Endothelial cell (in vitro differentiated cells): ENCODE measurements at regions not wholly inside any gene's neighbourhood (a gene's known extent, or its start where the extent isn't known, plus 50 kb on each side); places are given as distances from the start of the nearest gene placed in this dataset.

Source experiments
- DNase-seq: peaks from one replicate; pipeline ENCODE4 v3.0.0; 2021; ENCODE audit warnings: low spot score
- H3K27ac Mint-ChIP-seq: one replicate; pipeline ENCODE4 v1.8.0; 2021; ENCODE audit warnings: mixed read lengths, inconsistent platforms; ENCODE audit not compliant: unreplicated experiment
- H3K27me3 Mint-ChIP-seq: one replicate; pipeline ENCODE4 v1.8.0; 2021; ENCODE audit warnings: mild to moderate bottlenecking, moderate library complexity, mixed read lengths, inconsistent platforms; ENCODE audit not compliant: unreplicated experiment
- H3K36me3 Mint-ChIP-seq: one replicate; pipeline ENCODE4 v1.8.0; 2021; ENCODE audit warnings: mild to moderate bottlenecking, low read depth, mixed read lengths, inconsistent platforms; ENCODE audit not compliant: unreplicated experiment
- H3K4me1 Mint-ChIP-seq: one replicate; pipeline ENCODE4 v1.8.0; 2021; ENCODE audit warnings: mild to moderate bottlenecking, mixed read lengths, inconsistent platforms; ENCODE audit not compliant: unreplicated experiment
- H3K4me3 Mint-ChIP-seq: one replicate; pipeline ENCODE4 v1.8.0; 2021; ENCODE audit warnings: mild to moderate bottlenecking, mixed read lengths, inconsistent platforms; ENCODE audit not compliant: unreplicated experiment
- H3K9me3 Mint-ChIP-seq: one replicate; pipeline ENCODE4 v1.8.0; 2021; ENCODE audit warnings: mixed read lengths, inconsistent platforms; ENCODE audit not compliant: unreplicated experiment
- TF ChIP-seq, protein P1 (sequence below): fragments of 200-600 bp; sonication (generic); IDR thresholded peaks from one replicate; pipeline ENCODE4 v1.5.0; 2021; ENCODE audit warnings: antibody characterized with exemption; ENCODE audit not compliant: unreplicated experiment

DNA sequence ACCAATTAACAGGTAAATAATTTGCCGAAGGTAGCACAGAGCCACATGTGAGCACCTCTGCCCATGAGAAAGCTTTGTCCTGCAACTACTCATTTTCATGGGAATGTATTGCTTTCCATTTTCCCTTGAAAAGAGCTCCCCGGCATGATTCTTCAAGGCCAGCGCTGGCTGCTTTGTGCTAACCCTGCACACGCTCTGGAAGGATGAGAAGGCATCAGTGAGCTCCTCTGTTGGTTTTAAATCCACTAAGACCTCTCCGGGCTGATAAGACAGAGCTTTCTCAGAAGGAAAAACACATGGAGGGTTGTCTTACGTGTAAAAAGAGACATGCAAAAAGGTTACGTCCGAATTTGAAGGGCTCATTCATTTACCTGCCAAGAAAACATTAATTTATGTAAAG lies 553.9 kb upstream of the MKI67 start:
- no peaks in the 10 kb centered on the region for H3K36me3 Mint-ChIP-seq
- H3K4me1 Mint-ChIP-seq, result no peaks in the 10 kb centered on the region
- peaks cover 2% of the 10 kb centered on the region for H3K27me3 Mint-ChIP-seq
- DNase-seq, result no peak
- H3K9me3 Mint-ChIP-seq, result no peaks in the 10 kb centered on the region
- H3K4me3 Mint-ChIP-seq, result no peak overlapping the region
- TF ChIP-seq, protein P1, sequence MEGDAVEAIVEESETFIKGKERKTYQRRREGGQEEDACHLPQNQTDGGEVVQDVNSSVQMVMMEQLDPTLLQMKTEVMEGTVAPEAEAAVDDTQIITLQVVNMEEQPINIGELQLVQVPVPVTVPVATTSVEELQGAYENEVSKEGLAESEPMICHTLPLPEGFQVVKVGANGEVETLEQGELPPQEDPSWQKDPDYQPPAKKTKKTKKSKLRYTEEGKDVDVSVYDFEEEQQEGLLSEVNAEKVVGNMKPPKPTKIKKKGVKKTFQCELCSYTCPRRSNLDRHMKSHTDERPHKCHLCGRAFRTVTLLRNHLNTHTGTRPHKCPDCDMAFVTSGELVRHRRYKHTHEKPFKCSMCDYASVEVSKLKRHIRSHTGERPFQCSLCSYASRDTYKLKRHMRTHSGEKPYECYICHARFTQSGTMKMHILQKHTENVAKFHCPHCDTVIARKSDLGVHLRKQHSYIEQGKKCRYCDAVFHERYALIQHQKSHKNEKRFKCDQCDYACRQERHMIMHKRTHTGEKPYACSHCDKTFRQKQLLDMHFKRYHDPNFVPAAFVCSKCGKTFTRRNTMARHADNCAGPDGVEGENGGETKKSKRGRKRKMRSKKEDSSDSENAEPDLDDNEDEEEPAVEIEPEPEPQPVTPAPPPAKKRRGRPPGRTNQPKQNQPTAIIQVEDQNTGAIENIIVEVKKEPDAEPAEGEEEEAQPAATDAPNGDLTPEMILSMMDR, result no peak
- no peak overlapping the region for H3K27ac Mint-ChIP-seq

DNA sequence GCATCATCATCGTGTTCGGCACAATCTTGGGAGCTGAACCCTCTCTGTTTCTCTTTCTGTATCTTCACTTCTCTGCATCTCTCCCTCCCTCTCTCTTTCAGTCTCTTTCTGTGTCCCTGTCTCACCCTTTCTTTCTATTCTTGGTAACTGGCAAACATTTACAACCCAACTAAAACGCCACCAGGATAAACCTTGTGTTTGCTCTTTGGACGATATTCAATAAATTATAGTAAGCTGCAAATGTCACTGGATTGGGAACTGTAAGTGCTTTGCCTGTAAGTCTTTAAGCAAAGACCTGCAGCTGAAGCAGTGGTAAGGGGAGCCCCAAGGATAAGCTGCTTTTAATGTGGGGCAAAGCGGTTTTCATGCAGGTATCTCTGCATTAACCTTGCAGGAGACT lies 558.0 kb upstream of the MKI67 start:
- Mint-ChIP-seq H3K9me3 (no peaks in the 10 kb centered on the region), H3K27ac (no peak overlapping the region), H3K4me3 (no peak overlapping the region), H3K27me3 (peaks cover 2% of the 10 kb centered on the region), H3K4me1 (no peaks in the 10 kb centered on the region), H3K36me3 (no peaks in the 10 kb centered on the region)
- TF ChIP-seq, protein P1, result no peak
- no peak for DNase-seq

DNA sequence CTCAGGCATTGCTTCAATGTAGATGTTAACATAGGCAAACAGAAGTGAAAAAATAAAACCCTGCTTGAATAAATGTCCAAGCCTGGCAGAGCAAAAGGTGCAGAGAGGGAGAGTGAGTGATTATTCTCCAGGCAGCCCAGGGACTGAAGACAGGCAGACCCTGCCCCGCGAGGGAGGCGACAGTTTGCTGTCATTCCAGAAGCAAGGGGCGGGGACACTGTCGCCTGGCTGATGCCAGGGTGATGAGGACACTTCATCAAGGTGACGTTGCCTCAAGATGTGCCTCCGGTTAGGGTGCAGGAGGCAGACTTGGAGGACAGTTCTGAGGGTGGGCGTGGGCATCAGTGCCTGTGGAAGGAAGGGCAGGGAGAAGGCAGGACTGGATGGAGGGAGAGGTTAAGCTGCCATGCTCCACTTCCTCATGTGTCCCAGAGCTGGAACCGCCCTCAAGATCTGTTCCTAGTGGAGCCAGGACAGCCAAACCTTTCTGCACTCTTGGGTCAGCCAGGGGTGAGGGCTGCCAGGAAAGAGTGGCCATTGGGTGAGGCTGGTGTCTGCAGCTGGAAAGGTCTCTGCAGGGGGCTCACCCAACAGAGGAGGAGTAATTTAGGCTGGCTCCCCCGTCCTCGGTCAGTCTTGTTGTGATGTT lies 560.5 kb upstream of the MKI67 start:
- Mint-ChIP-seq H3K27ac (no peak overlapping the region), H3K9me3 (no peaks in the 10 kb centered on the region), H3K4me3 (no peak overlapping the region), H3K27me3 (no peaks in the 10 kb centered on the region), H3K4me1 (no peaks in the 10 kb centered on the region), H3K36me3 (no peaks in the 10 kb centered on the region)
- TF ChIP-seq, protein P1, result no peak
- no peak for DNase-seq

DNA sequence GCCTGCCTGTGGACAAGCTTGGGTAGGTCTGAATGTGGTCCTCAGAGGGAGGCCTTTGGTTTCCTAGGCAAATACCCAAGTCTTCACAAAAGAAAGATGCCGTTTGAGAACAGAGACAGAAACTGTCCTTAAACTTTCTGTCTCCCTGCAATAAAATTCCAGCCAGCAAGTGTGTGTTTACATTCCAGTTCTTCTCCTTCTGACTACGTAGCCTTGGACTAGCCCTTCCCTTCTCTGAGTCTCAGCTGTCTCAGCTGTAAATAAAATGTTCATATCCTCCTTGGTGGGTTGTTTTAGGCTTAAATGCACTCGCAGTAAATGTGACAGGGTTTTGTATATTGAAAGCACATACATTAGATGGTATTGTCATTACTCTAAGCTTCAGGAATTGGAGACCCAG lies 561.2 kb upstream of the MKI67 start:
- TF ChIP-seq, protein P1, result no peak

DNA sequence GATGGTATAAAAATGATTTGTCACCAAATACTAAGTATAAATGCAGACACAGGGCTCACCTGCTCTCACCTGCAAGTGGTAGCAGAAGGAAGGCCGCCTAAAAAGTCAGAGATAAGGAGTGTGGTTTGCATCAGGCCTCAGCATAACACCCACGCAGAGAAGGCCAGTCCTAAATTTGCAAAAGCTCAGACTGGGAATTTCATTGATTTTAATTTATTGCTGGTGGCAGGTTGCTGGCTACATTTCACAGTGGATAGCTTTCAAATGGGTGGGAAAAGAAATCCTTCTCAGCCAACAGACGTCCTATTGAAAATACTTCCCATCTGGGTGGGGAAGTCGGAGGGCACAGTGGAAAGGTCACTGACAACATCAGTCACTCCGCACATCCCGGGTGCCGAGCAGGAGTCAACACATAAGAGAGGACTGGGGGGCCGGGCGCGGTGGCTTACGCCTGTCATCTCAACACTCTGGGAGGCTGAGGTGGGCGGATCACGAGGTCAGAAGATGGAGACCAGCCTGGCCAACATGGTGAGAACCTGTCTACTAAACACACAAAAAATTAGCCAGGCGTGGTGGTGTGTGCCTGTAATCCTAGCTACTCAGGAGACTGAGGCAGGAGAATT lies 561.8 kb upstream of the MKI67 start:
- Mint-ChIP-seq H3K27me3 (no peaks in the 10 kb centered on the region), H3K9me3 (no peaks in the 10 kb centered on the region), H3K4me1 (no peaks in the 10 kb centered on the region), H3K4me3 (no peak overlapping the region), H3K27ac (no peak overlapping the region), H3K36me3 (no peaks in the 10 kb centered on the region)
- TF ChIP-seq, protein P1, result no peak
- DNase-seq, result no peak

More for the DNA sequence above, 561.2 kb upstream of the MKI67 start:
- no peak overlapping the region for H3K4me3 Mint-ChIP-seq
- DNase-seq, result no peak
- H3K36me3 Mint-ChIP-seq, result no peaks in the 10 kb centered on the region
- no peaks in the 10 kb centered on the region for H3K27me3 Mint-ChIP-seq
- no peaks in the 10 kb centered on the region for H3K4me1 Mint-ChIP-seq
- no peak overlapping the region for H3K27ac Mint-ChIP-seq
- H3K9me3 Mint-ChIP-seq, result no peaks in the 10 kb centered on the region
